ENCODE measurements at regions not wholly inside any gene's neighbourhood (a gene's known extent, or its start where the extent isn't known, plus 50 kb on each side); places are given as distances from the start of the nearest gene placed in this dataset.

DNA sequence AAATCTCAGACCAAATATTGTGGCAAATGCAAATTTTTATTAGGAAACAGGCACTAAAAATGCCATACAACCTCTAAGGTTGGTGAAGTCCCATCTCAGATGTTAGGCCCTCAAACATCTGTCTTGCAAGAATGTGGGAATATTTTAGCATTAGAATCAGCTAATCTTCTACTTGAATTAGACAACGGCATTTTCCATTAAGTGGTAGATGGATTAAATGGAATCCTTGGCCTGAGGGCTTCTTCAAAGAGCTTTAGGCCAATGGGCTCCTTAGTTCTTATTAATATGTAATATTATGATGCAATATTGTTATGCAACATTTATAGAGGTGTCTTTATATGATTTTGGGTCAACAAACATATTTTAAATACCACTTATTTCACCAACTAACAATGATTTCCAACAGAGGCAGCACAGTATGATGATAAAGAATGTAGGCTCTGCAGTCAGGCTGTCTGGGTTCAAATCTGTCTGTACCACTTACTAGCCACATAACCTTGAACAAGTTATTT is 122.9 kb upstream of the PLEKHA5 start:
- ChIA-PET POLR2A (no interaction called here), CTCF (no interaction called here)
- ATAC-seq (ENCODE audit: poor library complexity) (no peak), DNase-seq (no peak)
- Mint-ChIP-seq H3K9me3 (no peaks in the 10 kb centered on the region), H3K27me3 (no peaks in the 10 kb centered on the region), H3K36me3 (ENCODE audit: low read depth) (no peaks in the 10 kb centered on the region), H3K4me3 (no peak overlapping the region), H3K4me1 (ENCODE audit: low read depth) (no peaks in the 10 kb centered on the region), H3K27ac (no peak overlapping the region)
- Histone ChIP-seq H3K4me1 (ENCODE audit: insufficient read depth, low read length) (no peaks in the 10 kb centered on the region), H3K27me3 (ENCODE audit: control insufficient read depth in 1 of 2, insufficient read depth in 2 of 2, low read length in 2 of 2) (peaks cover 0 to 4% of the 10 kb centered on the region in 2 experiments), H3K4me3 (ENCODE audit: low read length) (no peak overlapping the region), H3K36me3 (ENCODE audit: insufficient read depth, low read length) (no peaks in the 10 kb centered on the region), H3K27ac (ENCODE audit: low read depth in 1 of 2, low read length in 2 of 2) (no peak overlapping the region), H3K9me3 (ENCODE audit: control insufficient read depth in 1 of 2, insufficient read depth in 1 of 2, low read length in 2 of 2) (peaks cover 0 to 7% of the 10 kb centered on the region in 2 experiments)
- TF ChIP-seq, protein P1, sequence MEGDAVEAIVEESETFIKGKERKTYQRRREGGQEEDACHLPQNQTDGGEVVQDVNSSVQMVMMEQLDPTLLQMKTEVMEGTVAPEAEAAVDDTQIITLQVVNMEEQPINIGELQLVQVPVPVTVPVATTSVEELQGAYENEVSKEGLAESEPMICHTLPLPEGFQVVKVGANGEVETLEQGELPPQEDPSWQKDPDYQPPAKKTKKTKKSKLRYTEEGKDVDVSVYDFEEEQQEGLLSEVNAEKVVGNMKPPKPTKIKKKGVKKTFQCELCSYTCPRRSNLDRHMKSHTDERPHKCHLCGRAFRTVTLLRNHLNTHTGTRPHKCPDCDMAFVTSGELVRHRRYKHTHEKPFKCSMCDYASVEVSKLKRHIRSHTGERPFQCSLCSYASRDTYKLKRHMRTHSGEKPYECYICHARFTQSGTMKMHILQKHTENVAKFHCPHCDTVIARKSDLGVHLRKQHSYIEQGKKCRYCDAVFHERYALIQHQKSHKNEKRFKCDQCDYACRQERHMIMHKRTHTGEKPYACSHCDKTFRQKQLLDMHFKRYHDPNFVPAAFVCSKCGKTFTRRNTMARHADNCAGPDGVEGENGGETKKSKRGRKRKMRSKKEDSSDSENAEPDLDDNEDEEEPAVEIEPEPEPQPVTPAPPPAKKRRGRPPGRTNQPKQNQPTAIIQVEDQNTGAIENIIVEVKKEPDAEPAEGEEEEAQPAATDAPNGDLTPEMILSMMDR (IDR thresholded peaks at IDR 0.05) = no peak
- intact Hi-C loops (cut with DNase I, micrococcal nuclease) = no loop called here

DNA sequence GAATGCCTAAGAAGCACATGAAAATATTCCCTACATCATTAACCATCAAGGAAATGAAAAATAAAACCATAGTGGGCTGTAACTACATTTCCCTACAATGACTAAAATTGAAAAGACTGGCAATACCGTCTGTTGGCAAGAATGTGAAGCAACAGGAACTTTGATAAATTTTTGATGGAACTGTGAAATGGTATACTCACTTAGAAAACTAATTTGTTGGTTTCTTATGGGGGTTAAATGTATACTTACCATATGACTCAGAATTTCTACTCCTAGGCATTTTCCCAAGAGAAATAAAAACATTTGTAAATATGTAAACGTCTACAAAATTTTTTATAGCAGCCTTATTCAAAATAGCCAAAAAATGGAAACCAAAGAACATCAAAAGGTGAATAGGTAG is 121.4 kb upstream of the PLEKHA5 start:
- Histone ChIP-seq H3K36me3 (ENCODE audit: insufficient read depth, low read length) (no peaks in the 10 kb centered on the region), H3K4me1 (ENCODE audit: insufficient read depth, low read length) (no peaks in the 10 kb centered on the region), H3K4me3 (ENCODE audit: low read length) (no peak overlapping the region), H3K27me3 (ENCODE audit: control insufficient read depth in 1 of 2, insufficient read depth in 2 of 2, low read length in 2 of 2) (peaks cover 0 to 4% of the 10 kb centered on the region in 2 experiments), H3K9me3 (ENCODE audit: control insufficient read depth in 1 of 2, insufficient read depth in 1 of 2, low read length in 2 of 2) (peaks cover 0 to 7% of the 10 kb centered on the region in 2 experiments), H3K27ac (ENCODE audit: low read depth in 1 of 2, low read length in 2 of 2) (no peak overlapping the region)
- DNase-seq = no peak
- ChIA-PET CTCF (no interaction called here), POLR2A (no interaction called here)
- Mint-ChIP-seq H3K27me3 (no peaks in the 10 kb centered on the region), H3K4me1 (ENCODE audit: low read depth) (no peaks in the 10 kb centered on the region), H3K27ac (no peak overlapping the region), H3K4me3 (no peak overlapping the region), H3K9me3 (no peaks in the 10 kb centered on the region), H3K36me3 (ENCODE audit: low read depth) (no peaks in the 10 kb centered on the region)
- no peak for ATAC-seq (ENCODE audit: poor library complexity)
- TF ChIP-seq, protein P1 (IDR thresholded peaks at IDR 0.05) = no peak
- intact Hi-C loops (cut with DNase I, micrococcal nuclease) = no loop called here

DNA sequence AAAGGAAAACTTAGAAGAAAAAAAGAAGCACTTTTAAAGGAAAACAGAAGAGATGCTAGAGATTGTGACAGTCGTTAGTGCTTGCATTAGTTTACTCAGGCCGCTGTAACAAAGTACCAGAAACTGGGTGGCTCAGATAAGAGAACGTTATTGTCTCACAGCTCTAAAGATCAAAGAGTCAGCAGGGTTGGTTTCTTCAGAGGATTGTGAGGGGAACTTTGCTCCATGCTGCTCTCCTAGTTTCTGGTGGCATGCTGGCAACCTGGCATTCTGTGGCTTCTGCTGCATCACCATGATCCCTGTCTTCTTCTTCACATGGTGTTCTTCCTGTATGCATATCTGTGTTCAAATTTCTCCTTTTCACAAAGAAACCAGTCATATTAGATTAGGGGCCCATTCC is 119.4 kb upstream of the PLEKHA5 start:
- Mint-ChIP-seq H3K27me3 (no peaks in the 10 kb centered on the region), H3K36me3 (ENCODE audit: low read depth) (no peaks in the 10 kb centered on the region), H3K9me3 (no peaks in the 10 kb centered on the region), H3K4me1 (ENCODE audit: low read depth) (no peaks in the 10 kb centered on the region), H3K27ac (no peak overlapping the region), H3K4me3 (no peak overlapping the region)
- Histone ChIP-seq H3K4me1 (ENCODE audit: insufficient read depth, low read length) (no peaks in the 10 kb centered on the region), H3K9me3 (ENCODE audit: control insufficient read depth in 1 of 2, insufficient read depth in 1 of 2, low read length in 2 of 2) (peaks cover 0 to 7% of the 10 kb centered on the region in 2 experiments), H3K4me3 (ENCODE audit: low read length) (no peak overlapping the region), H3K36me3 (ENCODE audit: insufficient read depth, low read length) (no peaks in the 10 kb centered on the region), H3K27me3 (ENCODE audit: control insufficient read depth in 1 of 2, insufficient read depth in 2 of 2, low read length in 2 of 2) (no peaks in the 10 kb centered on the region), H3K27ac (ENCODE audit: low read depth in 1 of 2, low read length in 2 of 2) (no peak overlapping the region)
- ChIA-PET POLR2A (no interaction called here), CTCF (no interaction called here)
- DNase-seq (no peak), ATAC-seq (ENCODE audit: poor library complexity) (no peak)
- intact Hi-C loops (cut with DNase I, micrococcal nuclease) = no loop called here
- TF ChIP-seq, protein P1 (IDR thresholded peaks at IDR 0.05) = no peak
